Caco-2 (cell line): ENCODE measurements at regions not wholly inside any gene's neighbourhood (a gene's known extent, or its start where the extent isn't known, plus 50 kb on each side); places are given as distances from the start of the nearest gene placed in this dataset.

Source experiments
- BruUV-seq: library from RNA; stranded (reverse); fragments of 400-500 nt; replicated peaks from 2 replicates; lab custom pipeline; 2021; lab: Mats Ljungman, UMichigan
- CTCF ChIA-PET: fragments of 300-600 bp; sonication (Branson Sonifier 250); formaldehyde crosslinking; loops from one replicate; lab custom pipeline; 2022; ENCODE audit warnings: antibody characterized with exemption; lab: Charles Lee
- POLR2A ChIA-PET: fragments of 300-600 bp; sonication (Branson Sonifier 250); formaldehyde crosslinking; loops from one replicate; lab custom pipeline; 2022; ENCODE audit warnings: antibody characterized with exemption; lab: Charles Lee
- DNase-seq, 2 experiments: peaks; one replicate each; pipeline versions ENCODE4 v3.0.0 to v3.0.0-alpha.2; 2020 to 2022
- H3K27me3 ChIP-seq: replicated peaks from 2 replicates; pipeline ENCODE4 v1.6.0; 2011; ENCODE audit warnings: low read length; ENCODE audit not compliant: control insufficient read depth, insufficient read depth
- H3K36me3 ChIP-seq: 2 replicates; pipeline ENCODE4 v1.5.1; 2011; ENCODE audit warnings: low read length; ENCODE audit not compliant: control insufficient read depth, insufficient read depth
- H3K4me1 ChIP-seq: fragments of 250-450 bp; sonication (Bioruptor Pico); 2 replicates; pipeline ENCODE4 v1.5.1; 2020; ENCODE audit warnings: mild to moderate bottlenecking
- H3K4me3 ChIP-seq: 2 replicates; pipeline ENCODE4 v1.5.1; 2011; ENCODE audit warnings: low read depth, mild to moderate bottlenecking, control low read depth, low read length
- H3K9me3 ChIP-seq: fragments of 250-450 bp; sonication (Bioruptor Pico); 2 replicates; pipeline ENCODE4 v1.5.1; 2020; ENCODE audit warnings: mild to moderate bottlenecking, moderate library complexity
- H3K27ac Mint-ChIP-seq: one replicate; pipeline ENCODE4 v1.8.0; 2022; ENCODE audit warnings: mixed read lengths; ENCODE audit not compliant: unreplicated experiment
- H3K27me3 Mint-ChIP-seq: one replicate; pipeline ENCODE4 v1.8.0; 2022; ENCODE audit warnings: mixed read lengths; ENCODE audit not compliant: insufficient read depth, unreplicated experiment
- H3K36me3 Mint-ChIP-seq: one replicate; pipeline ENCODE4 v1.8.0; 2022; ENCODE audit warnings: mild to moderate bottlenecking, mixed read lengths; ENCODE audit not compliant: insufficient read depth, unreplicated experiment
- H3K4me1 Mint-ChIP-seq: one replicate; pipeline ENCODE4 v1.8.0; 2022; ENCODE audit warnings: low read depth, mixed read lengths; ENCODE audit not compliant: unreplicated experiment
- H3K4me3 Mint-ChIP-seq: one replicate; pipeline ENCODE4 v1.8.0; 2022; ENCODE audit warnings: mild to moderate bottlenecking, moderate library complexity, mixed read lengths; ENCODE audit not compliant: unreplicated experiment
- H3K9me3 Mint-ChIP-seq: one replicate; pipeline ENCODE4 v1.8.0; 2022; ENCODE audit warnings: mixed read lengths; ENCODE audit not compliant: unreplicated experiment
- intact Hi-C: fragments of 100-400 bp; cut with micrococcal nuclease; formaldehyde crosslinking; loops from one replicate; pipeline ENCODE4 v1.10.0; 2022; ENCODE audit not compliant: unreplicated experiment
- TF ChIP-seq, protein P1 (sequence below), 2 experiments: fragments of 200-600 bp in 1 of 2; IDR thresholded peaks; 1 replicate in 1 of 2; 2 replicates in 1 of 2; pipeline versions ENCODE4 v1.5.1 to v1.8.0; 2011 to 2022; ENCODE audit warnings: antibody characterized with exemption in 1 of 2, control low read depth in 1 of 2, inconsistent platforms in 1 of 2, low read depth in 1 of 2, low read length in 1 of 2, mild to moderate bottlenecking in 1 of 2, moderate library complexity in 1 of 2; ENCODE audit not compliant: insufficient read depth in 1 of 2, severe bottlenecking in 1 of 2, unreplicated experiment in 1 of 2

DNA sequence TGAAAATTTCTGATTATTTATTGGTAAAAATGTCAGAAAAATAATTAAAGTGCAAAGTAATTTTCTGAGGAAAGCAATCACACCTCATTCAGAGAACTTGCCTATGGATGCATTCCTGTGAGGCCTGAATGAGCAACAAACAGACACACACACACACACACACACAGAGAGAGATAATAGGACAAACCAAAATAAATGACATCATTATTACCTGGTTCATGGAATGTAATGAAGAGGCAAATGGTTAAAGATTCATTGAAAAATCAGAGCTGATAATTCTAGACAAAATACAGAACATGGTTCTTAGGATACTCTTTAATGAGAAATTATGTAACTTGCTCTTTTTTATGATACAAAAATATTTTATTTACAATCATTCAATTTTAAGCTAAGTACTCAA is 490.6 kb upstream of the POU3F2 start:
- H3K27me3 Mint-ChIP-seq = no peaks in the 10 kb centered on the region
- ChIA-PET POLR2A (no interaction called here), CTCF (no interaction called here)
- Histone ChIP-seq H3K9me3 (no peaks in the 10 kb centered on the region), H3K36me3 (no peaks in the 10 kb centered on the region), H3K4me3 (no peak overlapping the region), H3K4me1 (no peaks in the 10 kb centered on the region), H3K27me3 (no peaks in the 10 kb centered on the region)
- H3K4me1 Mint-ChIP-seq = no peaks in the 10 kb centered on the region
- DNase-seq = no peak
- H3K36me3 Mint-ChIP-seq = no peaks in the 10 kb centered on the region
- no peak overlapping the region for H3K27ac Mint-ChIP-seq
- TF ChIP-seq, protein P1, sequence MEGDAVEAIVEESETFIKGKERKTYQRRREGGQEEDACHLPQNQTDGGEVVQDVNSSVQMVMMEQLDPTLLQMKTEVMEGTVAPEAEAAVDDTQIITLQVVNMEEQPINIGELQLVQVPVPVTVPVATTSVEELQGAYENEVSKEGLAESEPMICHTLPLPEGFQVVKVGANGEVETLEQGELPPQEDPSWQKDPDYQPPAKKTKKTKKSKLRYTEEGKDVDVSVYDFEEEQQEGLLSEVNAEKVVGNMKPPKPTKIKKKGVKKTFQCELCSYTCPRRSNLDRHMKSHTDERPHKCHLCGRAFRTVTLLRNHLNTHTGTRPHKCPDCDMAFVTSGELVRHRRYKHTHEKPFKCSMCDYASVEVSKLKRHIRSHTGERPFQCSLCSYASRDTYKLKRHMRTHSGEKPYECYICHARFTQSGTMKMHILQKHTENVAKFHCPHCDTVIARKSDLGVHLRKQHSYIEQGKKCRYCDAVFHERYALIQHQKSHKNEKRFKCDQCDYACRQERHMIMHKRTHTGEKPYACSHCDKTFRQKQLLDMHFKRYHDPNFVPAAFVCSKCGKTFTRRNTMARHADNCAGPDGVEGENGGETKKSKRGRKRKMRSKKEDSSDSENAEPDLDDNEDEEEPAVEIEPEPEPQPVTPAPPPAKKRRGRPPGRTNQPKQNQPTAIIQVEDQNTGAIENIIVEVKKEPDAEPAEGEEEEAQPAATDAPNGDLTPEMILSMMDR (IDR thresholded peaks at IDR 0.05; ENCODE audit: insufficient read depth in 1 of 2, low read depth in 1 of 2, low read length in 1 of 2, severe bottlenecking in 1 of 2, unreplicated experiment in 1 of 2) = no peak
- H3K9me3 Mint-ChIP-seq = no peaks in the 10 kb centered on the region
- no TSS peak for BruUV-seq
- H3K4me3 Mint-ChIP-seq = no peak overlapping the region
- intact Hi-C loops = no loop called here

DNA sequence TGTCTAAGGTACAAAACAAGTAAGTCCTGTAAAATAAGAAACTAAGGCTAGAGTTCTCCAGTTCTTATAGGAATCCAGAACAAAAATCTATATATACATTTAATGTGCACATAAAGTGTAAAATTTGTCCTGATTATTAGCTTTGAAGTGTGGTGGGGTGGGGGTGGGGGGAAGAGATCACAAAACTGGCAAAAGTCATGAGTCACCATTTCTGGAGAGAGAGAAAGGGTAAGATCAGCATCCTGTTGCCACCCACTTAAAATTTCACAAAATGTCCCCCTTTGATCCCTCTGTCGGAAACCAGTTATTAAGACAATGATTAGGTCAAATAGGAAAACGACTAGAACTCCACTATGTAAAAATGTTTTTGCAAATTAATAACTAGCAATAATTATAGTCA is 482.0 kb upstream of the POU3F2 start:
- Histone ChIP-seq H3K36me3 (no peaks in the 10 kb centered on the region), H3K4me1 (no peaks in the 10 kb centered on the region), H3K4me3 (no peak overlapping the region), H3K9me3 (no peaks in the 10 kb centered on the region), H3K27me3 (no peaks in the 10 kb centered on the region)
- H3K9me3 Mint-ChIP-seq = no peaks in the 10 kb centered on the region
- no TSS peak for BruUV-seq
- no peak overlapping the region for H3K27ac Mint-ChIP-seq
- H3K27me3 Mint-ChIP-seq = peaks cover 5% of the 10 kb centered on the region
- POLR2A ChIA-PET = no interaction called here
- TF ChIP-seq, protein P1 (IDR thresholded peaks at IDR 0.05; ENCODE audit: insufficient read depth in 1 of 2, low read depth in 1 of 2, low read length in 1 of 2, severe bottlenecking in 1 of 2, unreplicated experiment in 1 of 2) = no peak
- CTCF ChIA-PET = no interaction called here
- H3K36me3 Mint-ChIP-seq = no peaks in the 10 kb centered on the region
- no peak for DNase-seq
- intact Hi-C loops = no loop called here
- no peak overlapping the region for H3K4me3 Mint-ChIP-seq
- no peaks in the 10 kb centered on the region for H3K4me1 Mint-ChIP-seq

DNA sequence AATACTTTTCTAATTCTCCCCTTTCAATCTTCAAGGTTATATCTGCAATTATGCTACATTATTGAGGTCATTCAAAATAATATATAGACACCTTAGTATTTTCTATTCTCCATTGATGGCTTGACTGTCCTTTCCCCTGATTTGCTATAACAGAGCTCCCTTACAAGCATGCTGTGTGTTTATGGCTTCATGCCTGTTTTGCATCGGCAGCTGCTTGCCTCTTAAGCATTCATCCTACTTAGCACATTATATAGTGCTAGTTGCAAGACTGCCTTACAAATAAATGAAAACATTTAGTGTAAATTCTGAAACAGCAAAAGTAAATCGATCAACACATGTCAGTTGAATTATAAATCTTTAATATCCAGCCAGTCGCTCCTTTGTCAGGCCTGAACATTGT is 476.2 kb upstream of the POU3F2 start:
- DNase-seq = no peak
- Mint-ChIP-seq H3K4me1 (no peaks in the 10 kb centered on the region), H3K4me3 (no peak overlapping the region), H3K27ac (no peak overlapping the region), H3K36me3 (no peaks in the 10 kb centered on the region), H3K9me3 (no peaks in the 10 kb centered on the region), H3K27me3 (peaks cover 7% of the 10 kb centered on the region)
- Histone ChIP-seq H3K36me3 (no peaks in the 10 kb centered on the region), H3K4me3 (no peak overlapping the region), H3K4me1 (no peaks in the 10 kb centered on the region), H3K27me3 (no peaks in the 10 kb centered on the region), H3K9me3 (no peaks in the 10 kb centered on the region)
- TF ChIP-seq, protein P1 (IDR thresholded peaks at IDR 0.05; ENCODE audit: insufficient read depth in 1 of 2, low read depth in 1 of 2, low read length in 1 of 2, severe bottlenecking in 1 of 2, unreplicated experiment in 1 of 2) = no peak
- intact Hi-C loops = no loop called here
- ChIA-PET POLR2A (no interaction called here), CTCF (no interaction called here)
- BruUV-seq = no TSS peak
